Neural cell (in vitro differentiated cells): ENCODE measurements at regions not wholly inside any gene's neighbourhood (a gene's known extent, or its start where the extent isn't known, plus 50 kb on each side); places are given as distances from the start of the nearest gene placed in this dataset.

Experiments
- H2AFZ ChIP-seq: fragments of 200-600, 300-800 bp; sonication (generic), shearing (Covaris generic); 2 replicates; pipeline ENCODE4 v1.6.0; 2014; ENCODE audit warnings: low read depth, mild to moderate bottlenecking, antibody characterized with exemption, low read length, moderate library complexity
- H3F3A ChIP-seq: fragments of 200-600 bp; shearing (Covaris generic); 2 replicates; pipeline ENCODE4 v1.6.1; 2016; ENCODE audit warnings: mild to moderate bottlenecking, moderate library complexity, mixed read lengths, antibody characterized with exemption, low read length; ENCODE audit not compliant: insufficient read depth, poor library complexity, severe bottlenecking
- H3K27ac ChIP-seq: fragments of 200-600, 300-800 bp; sonication (generic), shearing (Covaris generic); 2 replicates; pipeline ENCODE4 v1.5.1; 2014; ENCODE audit warnings: mild to moderate bottlenecking, low read length, moderate library complexity
- H3K27me3 ChIP-seq: fragments of 300-800, 200-600 bp; sonication (generic), shearing (Covaris generic); 2 replicates; pipeline ENCODE4 v1.6.0; 2014; ENCODE audit warnings: mild to moderate bottlenecking, low read depth, low read length, moderate library complexity; ENCODE audit not compliant: insufficient read depth
- H3K36me3 ChIP-seq: fragments of 300-800, 200-600 bp; sonication (generic), shearing (Covaris generic); 2 replicates; pipeline ENCODE4 v1.5.1; 2014; ENCODE audit warnings: mild to moderate bottlenecking, antibody characterized with exemption, low read length, moderate library complexity; ENCODE audit not compliant: insufficient read depth
- H3K4me2 ChIP-seq: fragments of 300-800, 200-600 bp; sonication (generic), shearing (Covaris generic); 2 replicates; pipeline ENCODE4 v1.6.0; 2014; ENCODE audit warnings: mild to moderate bottlenecking, low read length
- H3K4me3 ChIP-seq: fragments of 300-800, 200-600 bp; sonication (generic), shearing (Covaris generic); 2 replicates; pipeline ENCODE4 v1.5.1; 2014; ENCODE audit warnings: mild to moderate bottlenecking, low read length, moderate library complexity
- H3K79me2 ChIP-seq: fragments of 200-600 bp; shearing (Covaris generic); replicated peaks from 2 replicates; pipeline ENCODE4 v1.6.0; 2014; ENCODE audit warnings: mild to moderate bottlenecking, low read length, moderate library complexity; ENCODE audit not compliant: insufficient read depth
- H3K9ac ChIP-seq: fragments of 300-800, 200-600 bp; sonication (generic), shearing (Covaris generic); 2 replicates; pipeline ENCODE4 v1.6.1; 2016; ENCODE audit warnings: mild to moderate bottlenecking, low read length, mixed read lengths
- H3K9me2 ChIP-seq: fragments of 200-600 bp; shearing (Covaris generic); 2 replicates; pipeline ENCODE4 v1.6.1; 2016; ENCODE audit warnings: mild to moderate bottlenecking, low read length, mixed read lengths; ENCODE audit not compliant: insufficient read depth
- H3K9me3 ChIP-seq: fragments of 200-600, 300-800 bp; sonication (generic), shearing (Covaris generic); 2 replicates; pipeline ENCODE4 v1.6.1; 2016; ENCODE audit warnings: mild to moderate bottlenecking, mixed run types, low read length, moderate library complexity, mixed read lengths
- H4K20me1 ChIP-seq: fragments of 200-600 bp; shearing (Covaris generic); 2 replicates; pipeline ENCODE4 v1.6.1; 2016; ENCODE audit warnings: mild to moderate bottlenecking, mixed run types; ENCODE audit not compliant: insufficient read depth
- EP300 ChIP-seq: fragments of 450-650 bp; conservative IDR thresholded peaks from 2 replicates; pipeline ENCODE4 v1.6.1; 2014; ENCODE audit warnings: antibody characterized with exemption, mild to moderate bottlenecking, moderate library complexity; ENCODE audit not compliant: poor library complexity, severe bottlenecking
- EZH2 ChIP-seq: fragments of 200-600, 300-800 bp; shearing (Covaris generic), sonication (generic); IDR thresholded peaks from 2 replicates; pipeline ENCODE4 v1.6.1; 2014; ENCODE audit warnings: antibody characterized with exemption, low read length, borderline replicate concordance, mild to moderate bottlenecking; ENCODE audit not compliant: insufficient read depth, poor library complexity, severe bottlenecking
- MXI1 ChIP-seq: fragments of 450-650 bp; conservative IDR thresholded peaks from 2 replicates; pipeline ENCODE4 v1.6.1; 2014; ENCODE audit warnings: antibody characterized with exemption, mild to moderate bottlenecking; ENCODE audit not compliant: poor library complexity, severe bottlenecking
- POLR2AphosphoS5 ChIP-seq: IDR thresholded peaks from 2 replicates; pipeline ENCODE4 v1.6.1; 2012
- RAD21 ChIP-seq: fragments of 450-650 bp; conservative IDR thresholded peaks from 2 replicates; pipeline ENCODE4 v1.6.1; 2014; ENCODE audit warnings: antibody characterized with exemption, mild to moderate bottlenecking, moderate library complexity
- SMC3 ChIP-seq: fragments of 450-650 bp; conservative IDR thresholded peaks from 2 replicates; pipeline ENCODE4 v1.6.1; 2014; ENCODE audit warnings: antibody characterized with exemption, mild to moderate bottlenecking, moderate library complexity; ENCODE audit not compliant: poor library complexity
- TAF1 ChIP-seq: IDR thresholded peaks from 2 replicates; pipeline ENCODE4 v1.6.1; 2012; ENCODE audit warnings: low read depth
- TF ChIP-seq, protein P1 (sequence below): IDR thresholded peaks from 2 replicates; pipeline ENCODE4 v1.6.1; 2012; ENCODE audit warnings: borderline replicate concordance
- TF ChIP-seq, protein P2 (sequence below): fragments of 450-650 bp; IDR thresholded peaks from 2 replicates; pipeline ENCODE4 v1.5.1; 2014; ENCODE audit warnings: antibody characterized with exemption, mild to moderate bottlenecking, moderate library complexity; ENCODE audit not compliant: poor library complexity, severe bottlenecking

- H3K4me2 ChIP-seq: no peak overlapping the region
- no peaks in the 10 kb centered on the region for H3K9me3 ChIP-seq
- no peak overlapping the region for H3K27ac ChIP-seq
- H4K20me1 ChIP-seq: no peaks in the 10 kb centered on the region
- H3K79me2 ChIP-seq: no peaks in the 10 kb centered on the region
- no peak overlapping the region for H3K9ac ChIP-seq
- H3F3A ChIP-seq: no peaks in the 10 kb centered on the region
- no peaks in the 10 kb centered on the region for H3K36me3 ChIP-seq
- no peak overlapping the region for H2AFZ ChIP-seq
- no peaks in the 10 kb centered on the region for H3K9me2 ChIP-seq
- TF ChIP-seq SMC3: no peak
- TF ChIP-seq POLR2AphosphoS5: no peak
- TF ChIP-seq RAD21: no peak
- no peak overlapping the region for H3K4me3 ChIP-seq
- no peaks in the 10 kb centered on the region for H3K27me3 ChIP-seq
These were observed 402.7 kb downstream of the TBC1D4 start for GRCh38 chr13:75079226-75079625.

- TF ChIP-seq RAD21 (no peak), SMC3 (no peak), TAF1 (no peak), EZH2 (no peak), POLR2AphosphoS5 (no peak), EP300 (no peak), MXI1 (no peak)
- TF ChIP-seq, protein P1, sequence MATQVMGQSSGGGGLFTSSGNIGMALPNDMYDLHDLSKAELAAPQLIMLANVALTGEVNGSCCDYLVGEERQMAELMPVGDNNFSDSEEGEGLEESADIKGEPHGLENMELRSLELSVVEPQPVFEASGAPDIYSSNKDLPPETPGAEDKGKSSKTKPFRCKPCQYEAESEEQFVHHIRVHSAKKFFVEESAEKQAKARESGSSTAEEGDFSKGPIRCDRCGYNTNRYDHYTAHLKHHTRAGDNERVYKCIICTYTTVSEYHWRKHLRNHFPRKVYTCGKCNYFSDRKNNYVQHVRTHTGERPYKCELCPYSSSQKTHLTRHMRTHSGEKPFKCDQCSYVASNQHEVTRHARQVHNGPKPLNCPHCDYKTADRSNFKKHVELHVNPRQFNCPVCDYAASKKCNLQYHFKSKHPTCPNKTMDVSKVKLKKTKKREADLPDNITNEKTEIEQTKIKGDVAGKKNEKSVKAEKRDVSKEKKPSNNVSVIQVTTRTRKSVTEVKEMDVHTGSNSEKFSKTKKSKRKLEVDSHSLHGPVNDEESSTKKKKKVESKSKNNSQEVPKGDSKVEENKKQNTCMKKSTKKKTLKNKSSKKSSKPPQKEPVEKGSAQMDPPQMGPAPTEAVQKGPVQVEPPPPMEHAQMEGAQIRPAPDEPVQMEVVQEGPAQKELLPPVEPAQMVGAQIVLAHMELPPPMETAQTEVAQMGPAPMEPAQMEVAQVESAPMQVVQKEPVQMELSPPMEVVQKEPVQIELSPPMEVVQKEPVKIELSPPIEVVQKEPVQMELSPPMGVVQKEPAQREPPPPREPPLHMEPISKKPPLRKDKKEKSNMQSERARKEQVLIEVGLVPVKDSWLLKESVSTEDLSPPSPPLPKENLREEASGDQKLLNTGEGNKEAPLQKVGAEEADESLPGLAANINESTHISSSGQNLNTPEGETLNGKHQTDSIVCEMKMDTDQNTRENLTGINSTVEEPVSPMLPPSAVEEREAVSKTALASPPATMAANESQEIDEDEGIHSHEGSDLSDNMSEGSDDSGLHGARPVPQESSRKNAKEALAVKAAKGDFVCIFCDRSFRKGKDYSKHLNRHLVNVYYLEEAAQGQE: no peak
- TF ChIP-seq, protein P2, sequence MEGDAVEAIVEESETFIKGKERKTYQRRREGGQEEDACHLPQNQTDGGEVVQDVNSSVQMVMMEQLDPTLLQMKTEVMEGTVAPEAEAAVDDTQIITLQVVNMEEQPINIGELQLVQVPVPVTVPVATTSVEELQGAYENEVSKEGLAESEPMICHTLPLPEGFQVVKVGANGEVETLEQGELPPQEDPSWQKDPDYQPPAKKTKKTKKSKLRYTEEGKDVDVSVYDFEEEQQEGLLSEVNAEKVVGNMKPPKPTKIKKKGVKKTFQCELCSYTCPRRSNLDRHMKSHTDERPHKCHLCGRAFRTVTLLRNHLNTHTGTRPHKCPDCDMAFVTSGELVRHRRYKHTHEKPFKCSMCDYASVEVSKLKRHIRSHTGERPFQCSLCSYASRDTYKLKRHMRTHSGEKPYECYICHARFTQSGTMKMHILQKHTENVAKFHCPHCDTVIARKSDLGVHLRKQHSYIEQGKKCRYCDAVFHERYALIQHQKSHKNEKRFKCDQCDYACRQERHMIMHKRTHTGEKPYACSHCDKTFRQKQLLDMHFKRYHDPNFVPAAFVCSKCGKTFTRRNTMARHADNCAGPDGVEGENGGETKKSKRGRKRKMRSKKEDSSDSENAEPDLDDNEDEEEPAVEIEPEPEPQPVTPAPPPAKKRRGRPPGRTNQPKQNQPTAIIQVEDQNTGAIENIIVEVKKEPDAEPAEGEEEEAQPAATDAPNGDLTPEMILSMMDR: no peak
- no peaks in the 10 kb centered on the region for H3K79me2 ChIP-seq
- no peaks in the 10 kb centered on the region for H3K9me2 ChIP-seq
- H4K20me1 ChIP-seq: no peaks in the 10 kb centered on the region
- no peak overlapping the region for H3K4me3 ChIP-seq
- no peaks in the 10 kb centered on the region for H3F3A ChIP-seq
- no peak overlapping the region for H3K9ac ChIP-seq
- no peak overlapping the region for H3K27ac ChIP-seq
- H3K36me3 ChIP-seq: no peaks in the 10 kb centered on the region
- H3K9me3 ChIP-seq: no peaks in the 10 kb centered on the region
- H2AFZ ChIP-seq: no peak overlapping the region
- H3K27me3 ChIP-seq: no peaks in the 10 kb centered on the region
- no peak overlapping the region for H3K4me2 ChIP-seq
These were observed 405.5 kb downstream of the TBC1D4 start for GRCh38 chr13:75076476-75076875.

DNA sequence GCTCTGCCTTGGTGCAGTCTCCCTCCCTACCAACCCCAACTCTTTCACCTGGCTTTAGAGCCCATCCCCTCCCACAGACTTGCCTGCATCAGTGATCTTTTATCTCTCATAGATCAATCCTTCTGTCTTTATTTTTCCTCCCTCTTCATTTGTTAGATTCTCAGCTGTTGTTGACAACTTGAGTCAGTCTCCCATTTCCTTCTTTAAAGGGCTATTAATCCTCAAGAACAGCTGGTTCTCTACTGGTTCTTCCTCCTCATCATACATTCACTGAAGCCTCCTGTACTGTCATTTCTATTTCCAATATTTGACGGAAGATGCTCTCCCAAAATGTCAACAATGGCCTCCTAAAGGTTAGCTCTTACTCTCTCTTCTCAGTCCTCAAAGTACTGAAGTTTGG lies 408.2 kb downstream of the TBC1D4 start:
- no peaks in the 10 kb centered on the region for H3K36me3 ChIP-seq
- H3F3A ChIP-seq: no peaks in the 10 kb centered on the region
- TF ChIP-seq EP300 (no peak), POLR2AphosphoS5 (no peak), TAF1 (no peak), EZH2 (no peak), RAD21 (no peak), SMC3 (no peak), MXI1 (no peak)
- TF ChIP-seq, protein P1: no peak
- TF ChIP-seq, protein P2: no peak
- H3K4me3 ChIP-seq: no peak overlapping the region
- H3K4me2 ChIP-seq: no peak overlapping the region
- H3K27me3 ChIP-seq: no peaks in the 10 kb centered on the region
- no peaks in the 10 kb centered on the region for H3K79me2 ChIP-seq
- no peak overlapping the region for H2AFZ ChIP-seq
- no peaks in the 10 kb centered on the region for H3K9me2 ChIP-seq
- H3K9ac ChIP-seq: no peak overlapping the region
- H3K27ac ChIP-seq: no peak overlapping the region
- no peaks in the 10 kb centered on the region for H4K20me1 ChIP-seq
- H3K9me3 ChIP-seq: no peaks in the 10 kb centered on the region
